GM23338 (cell line): ENCODE measurements at regions not wholly inside any gene's neighbourhood (a gene's known extent, or its start where the extent isn't known, plus 50 kb on each side); places are given as distances from the start of the nearest gene placed in this dataset.

ENCODE experiments used
- POLR2AphosphoS5 ChIP-seq: IDR thresholded peaks from 2 replicates; pipeline ENCODE4 v1.6.1; 2016; ENCODE audit warnings: antibody characterized with exemption, low read depth
- ZNF331 ChIP-seq: fragments of 250-450 bp; sonication (Bioruptor Pico); IDR thresholded peaks from 2 replicates; pipeline ENCODE4 v1.5.0; 2020; ENCODE audit warnings: low read depth, mild to moderate bottlenecking, moderate library complexity
- TF ChIP-seq, protein P1 (sequence below), 2 experiments: fragments of 200-600 bp in 1 of 2; sonication (generic) in 1 of 2; conservative IDR thresholded peaks; 2 replicates each; pipeline versions ENCODE4 v1.5.1 to v1.6.1; 2016 to 2017; ENCODE audit warnings: antibody characterized with exemption in 2 of 2, low read depth in 2 of 2, mild to moderate bottlenecking in 2 of 2, moderate library complexity in 1 of 2

DNA sequence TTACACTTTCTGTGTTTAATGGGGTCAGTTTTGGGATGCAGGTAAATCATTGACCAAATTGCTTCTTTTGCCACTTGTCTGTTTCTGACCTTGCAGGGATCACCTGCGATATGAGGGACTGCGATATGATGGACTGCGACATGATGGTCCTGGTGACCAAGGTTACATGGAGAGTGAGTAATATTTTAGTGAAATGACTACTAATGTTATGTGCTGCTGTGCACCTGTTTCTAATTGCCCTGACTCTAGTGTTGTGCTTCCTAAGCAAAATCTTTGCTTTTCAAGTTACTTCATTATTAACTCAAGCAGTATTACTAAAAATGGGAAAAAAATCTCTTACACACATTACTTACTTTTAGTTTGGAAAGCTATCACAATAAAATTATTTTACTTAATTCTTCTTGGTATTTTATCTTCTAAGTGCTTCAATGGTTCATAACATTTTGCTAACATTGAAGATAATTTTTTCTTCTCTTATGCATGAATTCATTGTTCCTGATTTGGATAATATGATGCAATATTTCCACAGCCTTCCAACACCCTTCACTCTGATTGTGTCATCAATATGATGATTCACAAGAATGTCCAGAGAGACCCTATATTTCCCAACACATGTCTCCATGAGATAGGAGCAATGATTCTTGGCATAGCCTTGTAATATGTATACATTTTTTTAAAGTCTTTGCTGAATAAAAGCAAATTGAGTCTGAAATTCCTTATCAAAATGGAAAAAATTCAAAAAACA is 306.2 kb upstream of the AKR1E2 start:
- TF ChIP-seq, protein P1, sequence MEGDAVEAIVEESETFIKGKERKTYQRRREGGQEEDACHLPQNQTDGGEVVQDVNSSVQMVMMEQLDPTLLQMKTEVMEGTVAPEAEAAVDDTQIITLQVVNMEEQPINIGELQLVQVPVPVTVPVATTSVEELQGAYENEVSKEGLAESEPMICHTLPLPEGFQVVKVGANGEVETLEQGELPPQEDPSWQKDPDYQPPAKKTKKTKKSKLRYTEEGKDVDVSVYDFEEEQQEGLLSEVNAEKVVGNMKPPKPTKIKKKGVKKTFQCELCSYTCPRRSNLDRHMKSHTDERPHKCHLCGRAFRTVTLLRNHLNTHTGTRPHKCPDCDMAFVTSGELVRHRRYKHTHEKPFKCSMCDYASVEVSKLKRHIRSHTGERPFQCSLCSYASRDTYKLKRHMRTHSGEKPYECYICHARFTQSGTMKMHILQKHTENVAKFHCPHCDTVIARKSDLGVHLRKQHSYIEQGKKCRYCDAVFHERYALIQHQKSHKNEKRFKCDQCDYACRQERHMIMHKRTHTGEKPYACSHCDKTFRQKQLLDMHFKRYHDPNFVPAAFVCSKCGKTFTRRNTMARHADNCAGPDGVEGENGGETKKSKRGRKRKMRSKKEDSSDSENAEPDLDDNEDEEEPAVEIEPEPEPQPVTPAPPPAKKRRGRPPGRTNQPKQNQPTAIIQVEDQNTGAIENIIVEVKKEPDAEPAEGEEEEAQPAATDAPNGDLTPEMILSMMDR (conservative IDR thresholded peaks at IDR 0.05; ENCODE audit: low read depth in 2 of 2), result no peak
- TF ChIP-seq POLR2AphosphoS5, result no peak
- TF ChIP-seq ZNF331 (CRISPR knock-in tag), result no peak
